ENCODE measurements at regions not wholly inside any gene's neighbourhood (a gene's known extent, or its start where the extent isn't known, plus 50 kb on each side); places are given as distances from the start of the nearest gene placed in this dataset.

DNA sequence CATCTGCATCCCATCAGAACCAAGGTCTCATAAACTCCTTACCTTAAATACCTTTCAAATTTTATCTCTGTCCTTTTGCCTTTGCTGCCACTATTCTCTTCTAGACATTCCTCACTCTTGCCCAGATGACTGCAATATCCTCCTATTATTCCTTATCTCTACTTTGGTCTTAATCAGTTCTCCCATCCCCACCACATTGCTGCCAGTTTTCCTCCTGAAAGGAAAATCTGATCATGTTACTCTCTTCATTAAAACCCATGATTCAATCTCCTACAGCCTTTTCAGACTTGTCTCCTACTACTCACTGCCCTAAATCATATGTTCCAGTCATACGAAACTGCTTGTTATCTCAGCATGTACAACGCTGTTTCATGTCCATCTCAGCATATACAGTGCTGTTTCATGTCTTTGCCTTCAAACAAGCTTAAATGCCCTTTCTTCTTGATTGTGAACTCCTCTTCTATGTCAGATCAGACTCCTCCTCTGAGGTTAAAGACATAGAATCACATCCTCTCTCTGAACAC is 152.6 kb upstream of the FST start:
- DNase-seq (ENCODE audit: low read depth in 2 of 2), result no peak

- DNase-seq (ENCODE audit: low read depth in 2 of 2), result no peak
These were observed 149.9 kb upstream of the FST start for GRCh38 chr5:53330491-53330890.

DNA sequence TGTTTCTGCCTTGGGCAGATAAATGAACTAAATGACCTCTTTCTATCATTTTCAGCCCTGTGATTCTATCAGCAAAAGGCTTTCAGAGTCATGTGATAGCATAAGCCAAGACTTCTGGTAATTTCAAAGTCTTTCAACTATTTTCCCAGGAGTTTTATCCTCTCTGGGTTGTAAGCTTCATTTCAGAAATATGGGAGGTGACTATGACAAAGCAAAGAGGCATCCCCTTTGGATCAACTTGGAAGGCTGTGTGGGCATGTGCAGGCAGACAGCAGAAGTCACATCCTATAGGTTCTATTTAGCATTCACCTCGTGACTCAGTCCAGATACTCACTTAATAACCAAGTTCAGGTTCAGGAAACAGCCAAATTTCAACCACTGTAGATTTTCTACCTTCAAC is 149.0 kb upstream of the FST start:
- DNase-seq (ENCODE audit: low read depth in 2 of 2), result no peak

DNA sequence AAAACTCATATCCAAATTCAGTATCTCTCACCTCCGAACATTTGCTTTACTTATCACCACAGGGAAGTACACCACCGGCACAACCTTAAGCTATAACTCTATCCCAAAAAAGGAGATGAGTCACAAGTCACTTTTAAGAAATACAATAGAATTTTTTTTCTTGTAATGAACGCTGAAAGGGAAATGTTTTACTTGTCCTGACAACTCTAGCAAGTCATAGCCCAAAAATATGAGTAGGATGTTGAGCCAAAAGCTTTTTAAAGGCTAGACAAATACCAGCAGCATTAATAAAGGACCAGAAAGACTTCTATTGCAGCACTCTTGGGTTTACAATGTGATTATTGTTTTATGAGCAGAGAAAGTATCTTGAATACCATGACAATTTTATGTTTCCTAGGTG is 147.3 kb upstream of the FST start:
- DNase-seq (ENCODE audit: low read depth in 2 of 2), result no peak

DNA sequence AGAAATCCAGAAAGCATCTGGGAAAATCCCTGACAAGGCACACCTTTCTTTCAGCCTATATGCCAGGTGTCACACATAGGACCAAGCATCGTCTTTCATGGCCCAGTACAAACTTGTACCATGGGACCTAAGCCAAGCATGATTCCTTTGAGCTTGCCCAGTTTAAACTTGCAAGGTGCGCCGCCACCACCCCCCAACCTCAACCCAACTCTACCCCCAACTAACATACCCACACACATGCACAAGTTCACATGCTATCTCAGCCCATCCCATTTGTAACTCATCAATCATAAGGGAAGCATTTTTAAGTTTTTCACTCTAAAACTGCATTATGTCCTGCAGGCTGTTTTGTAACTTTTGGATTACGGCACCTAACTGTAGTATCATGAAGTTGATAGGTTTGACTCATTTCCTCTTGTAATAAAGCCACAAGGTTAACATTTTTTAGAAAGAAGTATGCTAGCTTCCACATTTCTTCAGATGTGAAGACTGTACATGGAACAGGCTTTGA is 145.9 kb upstream of the FST start:
- no peak for DNase-seq (ENCODE audit: low read depth in 2 of 2)

GRCh38 chr5:53335115-53335514 is 145.3 kb upstream of the FST start:
- no peak for DNase-seq (ENCODE audit: low read depth in 2 of 2)

GRCh38 chr5:53337827-53338226 is 142.6 kb upstream of the FST start:
- DNase-seq (ENCODE audit: low read depth in 2 of 2), result no peak

DNA sequence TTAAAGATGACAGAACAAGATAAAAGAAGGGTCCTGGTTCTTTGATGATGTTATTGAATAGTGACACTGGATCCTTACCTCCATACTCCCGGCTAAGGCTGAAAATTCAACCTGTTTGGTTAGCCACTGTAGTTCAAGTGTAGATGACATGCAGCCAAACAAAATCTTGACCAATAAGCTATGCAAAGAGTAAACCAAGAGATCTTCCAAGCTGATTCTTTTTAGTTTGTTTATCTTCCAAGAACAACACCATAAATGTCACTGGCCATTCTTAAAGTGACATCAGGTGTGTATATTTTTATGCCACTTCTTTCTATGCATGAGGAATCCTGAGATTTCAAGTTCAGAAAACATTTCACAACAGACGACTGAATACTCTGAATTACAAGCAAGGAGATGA is 141.5 kb upstream of the FST start:
- no peak for DNase-seq (ENCODE audit: low read depth in 2 of 2)

DNA sequence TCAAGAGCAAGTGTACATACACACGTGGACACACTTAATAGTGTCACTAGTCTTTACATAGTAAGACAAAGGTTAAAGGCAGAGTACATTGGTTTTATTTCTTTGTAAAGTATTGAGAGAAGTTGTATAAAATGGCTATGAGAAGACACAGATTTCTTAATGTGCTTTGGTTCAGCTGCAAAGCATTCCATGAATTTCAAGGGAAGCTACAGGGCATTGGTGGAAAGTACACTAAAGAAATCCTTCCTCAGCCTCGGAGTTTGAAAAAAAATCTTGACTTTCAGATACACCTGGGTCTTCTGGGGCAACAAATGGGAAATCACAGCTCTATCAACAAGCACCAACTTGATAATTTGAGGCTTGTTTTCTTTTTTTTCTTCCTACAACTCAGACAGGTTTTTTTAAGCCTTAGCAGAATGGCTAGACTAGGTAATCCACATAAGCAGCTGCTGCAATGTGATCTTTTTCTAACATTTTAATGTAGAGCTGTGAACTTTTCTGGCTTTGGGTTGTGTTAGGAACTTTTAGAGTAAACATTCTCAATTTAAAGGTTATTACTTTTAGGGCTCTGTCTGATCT is 140.4 kb upstream of the FST start:
- DNase-seq (ENCODE audit: low read depth in 2 of 2), result no peak

DNA sequence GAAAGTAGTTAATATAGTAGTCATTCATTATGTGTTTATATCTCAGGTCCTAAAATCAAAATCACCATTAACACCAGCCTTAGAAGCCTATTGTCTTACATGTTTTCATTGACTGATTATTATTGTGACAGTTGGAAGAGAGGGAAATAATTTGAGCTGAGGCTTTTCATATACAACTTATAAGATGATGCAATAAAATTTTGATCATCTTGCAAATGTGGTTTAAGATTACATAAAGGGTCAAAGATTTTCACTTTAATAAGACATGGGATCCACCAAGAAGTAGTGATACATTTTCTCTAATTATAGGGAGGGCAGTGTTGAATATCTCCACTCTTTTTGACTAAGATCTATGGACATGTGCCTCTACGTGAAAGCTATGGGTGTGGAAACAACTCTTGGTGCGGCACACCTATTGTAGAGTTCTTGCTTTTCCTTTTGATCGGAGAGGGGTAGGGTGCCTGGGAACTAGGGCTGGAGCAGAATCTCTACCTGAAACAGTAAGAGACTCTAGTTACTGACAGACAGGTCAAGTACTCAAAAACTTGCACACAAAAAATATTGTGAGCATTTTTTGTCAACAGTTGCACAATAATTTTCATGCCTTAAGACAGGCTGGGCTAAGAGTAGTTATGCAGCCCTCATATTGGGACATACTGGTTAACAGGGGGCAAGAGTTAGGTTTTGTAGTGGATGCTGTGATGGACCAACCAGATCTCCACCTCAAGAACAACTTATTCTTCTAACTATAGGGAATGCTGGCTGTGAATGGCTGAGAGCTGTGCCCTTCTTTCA is 139.3 kb upstream of the FST start:
- no peak for DNase-seq (ENCODE audit: low read depth in 2 of 2)

- no peak for DNase-seq (ENCODE audit: low read depth in 2 of 2)
These were observed 138.2 kb upstream of the FST start for GRCh38 chr5:53342236-53342635.

DNA sequence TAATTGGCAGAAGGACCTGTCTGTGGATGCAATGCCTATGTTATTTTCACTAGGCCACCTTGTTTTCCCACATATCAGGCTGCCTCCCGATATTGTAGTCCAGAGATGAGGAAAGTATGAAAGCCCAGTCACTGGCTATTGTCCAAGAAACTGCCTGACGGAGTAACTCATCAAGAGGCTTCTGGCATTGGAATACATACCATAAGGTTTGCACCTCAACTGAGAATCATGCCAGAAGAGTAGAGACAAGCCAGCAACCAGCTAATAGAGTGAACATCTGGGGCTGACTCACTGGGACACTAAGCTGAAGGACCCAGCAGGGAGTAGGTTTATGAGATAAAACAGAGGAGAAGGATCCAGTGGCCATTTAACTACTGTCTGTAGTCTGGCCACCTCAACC is 137.2 kb upstream of the FST start:
- DNase-seq (ENCODE audit: low read depth in 2 of 2), result no peak

DNA sequence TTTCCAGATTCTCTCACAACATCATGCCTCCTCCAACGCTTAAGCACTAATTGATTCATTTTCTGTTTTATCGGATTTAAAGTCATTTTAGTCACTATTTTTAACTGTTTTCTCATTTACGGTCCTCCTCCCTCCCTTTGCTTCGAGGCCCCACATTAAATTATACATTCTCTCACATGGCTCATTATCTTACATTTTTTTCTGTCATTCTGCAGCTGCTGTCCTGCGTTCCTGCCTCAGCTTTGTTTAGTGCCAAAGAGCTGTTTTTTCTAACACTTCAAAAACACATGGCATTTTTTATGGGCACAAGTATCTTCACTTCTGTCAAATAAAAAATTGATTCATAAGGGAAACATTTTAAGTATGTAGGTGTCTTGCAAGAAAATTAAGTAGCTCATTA is 130.1 kb upstream of the FST start:
- DNase-seq (ENCODE audit: low read depth in 2 of 2), result no peak

DNA sequence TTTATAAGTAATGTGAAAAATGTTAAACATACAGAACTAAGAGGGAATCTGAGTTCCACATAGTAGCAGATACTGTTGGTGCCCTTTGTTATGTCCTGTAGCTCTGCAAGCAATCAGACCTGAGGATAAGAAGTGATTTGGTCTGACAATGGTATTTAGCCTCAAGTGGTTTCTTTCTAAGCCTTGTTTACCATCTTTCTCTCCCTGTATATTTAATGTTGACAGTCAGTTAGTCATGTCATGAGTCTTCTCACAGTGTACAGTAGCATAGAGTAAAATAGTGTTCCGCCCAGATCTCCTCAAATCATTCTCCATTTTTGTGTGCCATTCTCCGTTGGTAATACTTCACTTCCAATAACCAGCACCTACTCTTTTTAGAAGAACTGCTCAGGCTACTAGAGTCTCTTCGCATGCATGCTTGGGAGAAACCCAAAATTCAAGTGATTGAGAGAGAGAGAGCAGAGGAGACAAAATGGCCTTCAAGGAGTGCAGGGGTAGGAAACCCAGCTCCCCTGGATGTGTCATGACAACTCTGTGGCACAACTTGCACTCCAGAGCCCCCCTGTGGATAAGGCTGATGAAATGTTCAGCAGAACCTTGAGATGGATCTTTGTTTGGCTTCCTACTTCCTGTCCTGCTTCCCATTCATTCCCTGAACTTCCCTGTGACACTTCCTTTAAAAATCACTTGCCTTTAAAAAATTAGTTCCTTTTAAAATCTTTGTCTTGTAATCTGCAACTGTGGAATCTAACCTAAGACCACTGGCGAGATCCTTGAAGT is 129.2 kb upstream of the FST start:
- no peak for DNase-seq (ENCODE audit: low read depth in 2 of 2)

DNA sequence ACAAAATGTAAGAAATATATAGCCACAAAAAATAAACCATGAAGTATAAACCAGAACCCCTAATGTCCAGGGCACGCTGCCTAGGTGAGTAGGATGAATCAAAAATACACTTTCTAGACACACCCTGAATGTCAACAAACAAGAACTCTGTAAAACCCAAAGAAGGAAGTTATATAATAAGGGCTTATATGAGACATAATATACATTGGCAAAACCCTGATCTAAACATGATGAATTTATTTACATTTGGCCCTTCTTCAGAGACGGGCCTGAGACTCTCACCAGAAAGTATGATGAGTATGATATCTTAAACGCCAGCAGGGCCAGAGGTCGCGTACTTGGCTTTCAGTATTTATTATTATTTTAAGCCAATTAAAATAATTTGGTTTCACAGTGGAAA is 125.1 kb upstream of the FST start:
- DNase-seq (ENCODE audit: low read depth in 2 of 2), result no peak

DNA sequence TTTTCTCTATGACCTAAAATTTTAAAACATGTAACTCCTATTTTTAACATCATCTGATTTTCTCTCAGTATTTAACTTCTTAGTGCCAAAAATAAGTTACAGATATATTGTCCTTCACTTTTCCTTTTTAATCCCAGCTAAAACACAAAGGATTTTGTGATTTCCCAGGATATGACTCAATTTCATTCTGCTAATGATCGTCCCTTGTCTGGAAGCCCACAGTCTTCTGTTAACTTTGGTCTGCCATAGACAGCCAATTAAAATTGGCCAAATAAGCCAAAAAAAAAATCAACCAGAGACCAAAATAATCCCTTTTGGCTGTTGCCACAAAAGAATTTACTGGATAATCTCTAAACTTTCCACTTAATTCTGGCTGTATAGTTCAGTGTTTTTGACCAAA is 124.5 kb upstream of the FST start:
- DNase-seq (ENCODE audit: low read depth in 2 of 2), result no peak

- no peak for DNase-seq (ENCODE audit: low read depth in 2 of 2)
These were observed 123.0 kb upstream of the FST start for GRCh38 chr5:53357439-53357838.

GRCh38 chr5:53358794-53359193 is 121.6 kb upstream of the FST start:
- no peak for DNase-seq (ENCODE audit: low read depth in 2 of 2)

DNA sequence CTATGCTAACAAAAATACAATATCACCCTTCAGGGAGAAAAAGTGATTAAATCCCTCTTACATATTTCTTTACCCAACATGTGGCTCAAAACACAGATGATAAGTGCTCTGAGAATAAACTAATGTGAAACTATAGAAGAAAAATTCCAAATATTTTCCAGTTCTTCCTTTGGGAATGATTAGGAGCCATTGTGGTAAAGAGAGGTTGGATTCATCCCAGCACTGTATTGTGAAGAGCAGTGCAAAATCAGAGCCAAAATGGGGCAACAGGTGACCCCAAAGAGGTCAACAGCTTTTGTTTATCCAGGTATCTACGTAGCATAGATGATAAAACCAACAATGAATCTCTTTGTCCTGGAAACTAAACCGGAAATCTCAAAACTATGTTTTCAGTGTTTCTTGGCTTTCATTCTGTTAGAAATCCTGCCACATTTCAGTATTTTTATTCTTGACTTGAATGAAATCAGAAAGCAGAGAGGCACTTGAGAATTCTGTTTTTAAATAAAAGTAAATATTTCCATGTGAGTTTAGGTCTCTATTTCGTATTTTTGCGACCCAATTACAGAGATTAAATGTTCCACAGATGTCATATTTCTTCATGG is 120.4 kb upstream of the FST start:
- no peak for DNase-seq (ENCODE audit: low read depth in 2 of 2)

GRCh38 chr5:53360811-53361210 is 119.6 kb upstream of the FST start:
- DNase-seq (ENCODE audit: low read depth in 2 of 2), result no peak

DNA sequence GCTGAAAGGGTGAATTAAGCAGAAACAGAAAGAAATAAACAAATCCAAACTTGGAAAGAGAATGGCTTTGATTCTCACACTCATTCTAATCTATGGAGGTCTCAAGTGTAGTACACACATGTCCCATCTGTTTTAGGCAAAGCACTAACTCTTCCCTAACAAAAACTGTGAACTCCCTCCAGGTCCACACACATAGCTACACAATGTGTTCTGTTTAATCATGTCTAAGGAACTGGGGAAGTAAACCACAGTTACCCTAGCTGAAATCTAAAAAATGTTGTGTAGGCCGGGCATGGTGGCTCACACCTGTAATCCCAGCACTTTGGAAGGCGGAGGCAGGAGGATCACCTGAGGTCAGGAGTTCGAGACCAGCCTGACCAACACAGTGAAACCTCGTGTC is 118.7 kb upstream of the FST start:
- no peak for DNase-seq (ENCODE audit: low read depth in 2 of 2)

- no peak for DNase-seq (ENCODE audit: low read depth in 2 of 2)
These were observed 117.9 kb upstream of the FST start for GRCh38 chr5:53362521-53362941.

Measured in stimulated activated CD4-positive, alpha-beta T cell treated with anti-CD3 and anti-CD28 coated beads, Interleukin-12 subunit alpha, Interleukin-12 subunit beta, amount 100 ng/mL, for 24 hours (primary cell).